PC-3 (cell line): ENCODE measurements at regions not wholly inside any gene's neighbourhood (a gene's known extent, or its start where the extent isn't known, plus 50 kb on each side); places are given as distances from the start of the nearest gene placed in this dataset.

Experiments
- CTCF ChIP-seq: fragments of 300-600 bp; sonication (generic); conservative IDR thresholded peaks from 2 replicates; pipeline ENCODE4 v1.5.1; 2017; ENCODE audit warnings: antibody characterized with exemption, low read depth, mild to moderate bottlenecking, low read length
- EZH2phosphoT487 ChIP-seq: fragments of 300-600 bp; sonication (generic); IDR thresholded peaks from 2 replicates; pipeline ENCODE4 v1.6.1; 2018; ENCODE audit warnings: mild to moderate bottlenecking, antibody characterized with exemption, low read length, borderline replicate concordance

GRCh38 chr4:81690871-81691270, 219.2 kb upstream of the RASGEF1B start:
- TF ChIP-seq CTCF = no peak
- no peak for TF ChIP-seq EZH2phosphoT487
